ENCODE measurements at regions not wholly inside any gene's neighbourhood (a gene's known extent, or its start where the extent isn't known, plus 50 kb on each side); places are given as distances from the start of the nearest gene placed in this dataset.

DNA sequence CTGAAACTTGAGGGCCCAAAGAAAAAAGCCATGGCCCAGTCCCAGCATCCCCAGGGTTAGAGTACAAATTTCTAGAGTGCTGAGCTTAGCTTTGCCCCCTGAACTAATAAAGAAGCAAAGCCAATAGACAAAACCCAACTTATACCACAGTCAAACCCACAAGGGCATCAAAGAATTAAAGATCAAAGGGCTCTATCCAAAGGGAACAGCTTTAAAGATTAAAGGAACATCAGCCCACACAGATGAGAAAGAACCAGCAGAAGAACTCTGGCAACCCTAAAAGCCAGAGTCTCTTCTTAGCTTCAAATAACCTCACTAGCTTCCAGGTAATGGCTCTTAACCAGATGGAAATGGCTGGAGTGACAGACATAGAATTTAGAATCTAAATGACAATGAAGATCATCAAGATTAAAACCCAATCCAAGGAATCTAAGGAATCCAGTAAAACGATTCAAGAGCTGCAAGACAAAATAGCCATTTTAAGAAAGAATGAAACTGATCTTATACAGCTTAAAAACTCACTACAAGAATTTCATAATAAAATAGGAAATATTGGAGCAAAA is 93.9 kb downstream of the YIPF5 start:
- no peak for TF ChIP-seq EZH2phosphoT487 (IDR thresholded peaks at IDR 0.05; ENCODE audit: low read depth)
- TF ChIP-seq, protein P1, sequence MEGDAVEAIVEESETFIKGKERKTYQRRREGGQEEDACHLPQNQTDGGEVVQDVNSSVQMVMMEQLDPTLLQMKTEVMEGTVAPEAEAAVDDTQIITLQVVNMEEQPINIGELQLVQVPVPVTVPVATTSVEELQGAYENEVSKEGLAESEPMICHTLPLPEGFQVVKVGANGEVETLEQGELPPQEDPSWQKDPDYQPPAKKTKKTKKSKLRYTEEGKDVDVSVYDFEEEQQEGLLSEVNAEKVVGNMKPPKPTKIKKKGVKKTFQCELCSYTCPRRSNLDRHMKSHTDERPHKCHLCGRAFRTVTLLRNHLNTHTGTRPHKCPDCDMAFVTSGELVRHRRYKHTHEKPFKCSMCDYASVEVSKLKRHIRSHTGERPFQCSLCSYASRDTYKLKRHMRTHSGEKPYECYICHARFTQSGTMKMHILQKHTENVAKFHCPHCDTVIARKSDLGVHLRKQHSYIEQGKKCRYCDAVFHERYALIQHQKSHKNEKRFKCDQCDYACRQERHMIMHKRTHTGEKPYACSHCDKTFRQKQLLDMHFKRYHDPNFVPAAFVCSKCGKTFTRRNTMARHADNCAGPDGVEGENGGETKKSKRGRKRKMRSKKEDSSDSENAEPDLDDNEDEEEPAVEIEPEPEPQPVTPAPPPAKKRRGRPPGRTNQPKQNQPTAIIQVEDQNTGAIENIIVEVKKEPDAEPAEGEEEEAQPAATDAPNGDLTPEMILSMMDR (IDR thresholded peaks at IDR 0.05; ENCODE audit: low read depth, low read length) = no peak
